Activated CD4-positive, alpha-beta T cell treated with anti-CD3 and anti-CD28 coated beads, Interleukin-2, amount 50 U/mL, for 16 hours (primary cell): ENCODE measurements at regions not wholly inside any gene's neighbourhood (a gene's known extent, or its start where the extent isn't known, plus 50 kb on each side); places are given as distances from the start of the nearest gene placed in this dataset.
A peak's percentile ranks its signal among the peaks of the same experiment; 100 is the strongest.
"Not testable (repeated sequence)": the region's sequence is repeated elsewhere in the genome, so short reads cannot be mapped to it uniquely, and the experiment has no call there.

ENCODE experiments used
- DNase-seq: peaks from one replicate; pipeline ENCODE4 v3.0.0-alpha.2; 2020

- no peak for DNase-seq
Observed at GRCh38 chr15:39499042-39499441, 81.8 kb upstream of the THBS1 start.

DNA sequence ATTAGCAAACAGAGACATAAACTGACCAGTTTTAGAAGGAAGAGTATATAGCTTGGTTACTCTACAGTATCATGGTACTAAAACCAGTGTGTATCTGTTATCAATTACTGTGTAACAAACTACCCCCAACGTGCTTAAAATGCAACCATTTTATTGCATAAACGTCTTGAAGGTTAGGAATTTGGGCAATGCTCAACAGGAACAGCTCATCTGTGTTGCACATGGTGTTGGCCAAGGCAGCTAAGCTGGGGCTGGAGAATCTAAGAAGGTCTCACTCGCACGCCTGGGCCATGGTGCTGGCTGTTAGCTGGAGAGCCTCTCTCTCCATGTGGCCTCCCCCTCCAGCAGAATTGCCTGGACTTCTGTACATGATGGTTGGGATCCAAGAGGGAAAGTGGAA is 81.2 kb upstream of the THBS1 start:
- no peak for DNase-seq

- no peak for DNase-seq
Observed at GRCh38 chr15:39501366-39502081, 79.4 kb upstream of the THBS1 start.

GRCh38 chr15:39502082-39502447 is 78.8 kb upstream of the THBS1 start:
- DNase-seq: no peak

DNA sequence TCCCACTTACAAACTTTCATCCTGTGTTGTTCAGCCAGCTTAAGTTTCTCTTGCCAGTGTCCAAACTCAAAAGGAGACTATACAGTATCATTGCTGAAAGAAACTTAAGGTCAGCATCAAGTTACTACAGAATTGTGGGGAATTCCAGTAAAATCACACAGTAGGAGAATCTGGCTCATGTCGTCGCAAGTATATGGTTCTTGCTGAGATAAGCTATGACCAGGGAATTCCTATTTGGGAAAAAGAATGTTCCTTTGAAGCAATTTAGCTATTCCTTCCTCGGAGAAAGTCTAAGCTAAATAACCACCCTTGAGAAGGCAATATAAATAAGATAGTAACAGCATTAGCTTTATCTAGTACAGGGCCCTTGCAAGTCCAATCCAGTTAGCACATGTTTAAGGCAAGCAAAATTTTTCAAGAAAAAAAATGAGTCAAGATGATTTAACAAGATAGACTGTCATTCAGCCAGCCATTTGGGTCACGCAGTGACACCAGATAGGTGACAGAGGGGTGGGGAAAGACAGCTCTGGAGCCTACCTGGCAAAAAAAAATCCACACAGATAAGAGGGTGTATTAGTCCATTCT is 78.2 kb upstream of the THBS1 start:
- DNase-seq: no peak

DNA sequence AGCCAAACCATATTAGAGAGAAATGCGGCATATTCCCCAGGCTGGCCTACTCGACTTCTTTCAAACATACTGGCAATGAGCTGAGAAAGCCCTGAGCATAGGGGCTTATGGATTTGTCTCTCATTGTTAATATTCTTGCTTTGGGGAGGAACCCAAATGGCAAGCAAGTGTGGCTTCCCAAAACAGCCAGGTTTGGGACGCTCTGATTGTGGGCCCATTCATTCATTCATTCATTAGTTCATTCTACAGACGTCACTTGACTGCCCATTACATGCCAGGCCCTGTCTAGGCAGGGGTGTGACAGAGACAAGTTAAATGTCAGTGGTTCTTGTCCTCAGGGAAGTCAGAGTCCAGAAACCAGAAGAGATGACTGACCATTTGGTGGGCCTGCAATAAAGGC is 77.4 kb upstream of the THBS1 start:
- DNase-seq: no peak

DNA sequence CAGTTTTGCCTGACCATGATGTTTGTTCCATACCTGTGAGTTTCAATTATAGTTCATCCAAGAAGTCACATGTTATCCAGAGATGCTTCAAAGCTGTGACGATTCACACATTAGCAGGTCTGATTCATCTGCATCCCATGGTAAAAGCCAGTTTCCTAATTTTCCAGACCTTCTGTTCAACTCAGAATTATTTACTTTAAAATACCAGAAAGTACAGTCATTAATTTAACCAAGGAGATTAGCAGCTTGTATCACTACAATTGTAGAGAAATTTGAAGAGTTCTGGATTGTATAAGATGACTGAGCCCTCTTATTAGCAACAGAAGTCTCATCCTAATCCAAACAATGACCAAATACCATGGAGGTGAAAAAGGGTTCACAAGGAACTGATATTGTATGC is 76.1 kb upstream of the THBS1 start:
- DNase-seq: no peak

DNA sequence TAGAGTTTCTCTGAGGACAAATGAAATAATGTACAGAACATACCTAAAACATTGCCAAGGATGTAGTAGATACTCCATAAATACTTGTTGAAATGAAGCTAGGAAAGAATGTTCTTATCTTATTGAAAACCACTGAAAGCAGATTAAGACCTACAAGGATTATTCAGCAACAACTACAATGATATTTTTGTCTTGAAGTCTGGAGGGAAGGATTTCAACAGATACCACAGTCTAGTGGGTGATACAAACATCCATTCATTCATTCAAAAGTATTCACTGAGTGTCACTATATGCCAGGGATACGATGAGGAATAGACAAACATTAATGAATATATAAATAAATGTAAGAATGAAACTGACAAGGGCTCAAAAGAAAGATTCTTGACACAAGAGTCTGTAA is 74.7 kb upstream of the THBS1 start:
- no peak for DNase-seq

- no peak for DNase-seq
Observed at GRCh38 chr15:39508536-39508935, 72.3 kb upstream of the THBS1 start.

GRCh38 chr15:39510001-39510701 is 70.7 kb upstream of the THBS1 start:
- DNase-seq: no peak

DNA sequence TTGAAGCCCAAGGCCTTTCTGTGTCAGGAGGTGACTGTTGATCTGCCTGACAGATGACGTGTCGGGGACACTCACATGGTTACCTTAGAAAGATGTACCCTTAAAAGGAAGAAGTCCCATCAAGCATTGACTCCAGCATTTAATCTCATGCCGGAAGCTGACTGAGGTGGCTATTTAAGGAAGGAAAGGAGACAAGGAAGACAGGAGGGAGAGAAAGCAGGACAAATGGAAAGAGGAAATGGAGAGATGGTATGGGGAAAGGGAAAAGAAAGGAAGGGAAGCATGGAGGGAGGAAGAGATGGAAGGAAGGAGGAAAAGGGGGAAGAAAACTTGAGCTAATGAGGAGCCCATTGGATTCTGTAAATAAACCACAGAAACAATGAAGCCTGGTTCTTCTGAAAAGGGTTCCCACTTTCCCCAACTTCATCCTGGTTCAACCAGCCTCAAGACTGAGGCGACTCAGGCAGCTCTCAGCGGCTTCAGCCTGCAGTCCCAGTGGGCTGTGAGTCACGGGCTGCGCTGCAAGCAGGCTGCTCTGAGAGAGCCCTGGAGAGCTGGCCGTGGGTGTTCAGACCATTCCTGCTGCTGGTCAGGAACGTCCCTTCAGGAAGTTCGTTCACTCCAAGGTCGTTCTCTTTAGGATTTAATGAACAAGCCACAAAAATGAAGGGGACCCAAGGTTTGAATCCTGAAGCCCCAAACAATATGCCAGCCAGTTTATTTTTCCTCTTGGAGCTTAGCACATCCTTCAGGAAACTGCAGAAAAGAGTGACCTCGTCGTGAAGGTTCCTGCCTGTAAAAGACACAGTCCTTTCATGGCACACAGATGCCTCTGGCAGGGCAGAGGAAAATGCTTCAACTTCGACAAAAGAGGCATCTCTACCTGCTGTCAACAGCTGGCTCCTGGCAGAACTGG is 69.6 kb upstream of the THBS1 start:
- no peak for DNase-seq

- no peak for DNase-seq
Observed at GRCh38 chr15:39511916-39512260, 69.0 kb upstream of the THBS1 start.

DNA sequence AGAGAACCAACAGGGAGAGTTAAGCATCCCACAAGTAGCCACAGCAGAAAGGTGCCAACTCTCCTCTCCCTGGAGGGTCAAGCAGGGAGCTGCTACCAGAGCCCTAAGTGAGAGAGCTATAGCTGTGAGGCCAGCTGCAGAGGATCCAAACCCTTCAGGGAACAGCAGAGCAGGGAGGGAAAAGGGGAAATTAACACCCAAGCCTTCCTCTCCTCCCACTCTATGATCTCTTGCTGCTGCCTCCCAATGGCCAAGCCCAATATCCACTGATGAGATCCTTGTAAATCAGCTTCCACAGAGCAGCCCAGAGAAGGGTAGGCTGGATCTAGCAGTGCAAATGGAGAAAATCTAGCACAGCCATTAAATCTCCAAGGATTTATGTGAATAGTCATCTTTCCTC is 68.2 kb upstream of the THBS1 start:
- no peak for DNase-seq

GRCh38 chr15:39513936-39514335 is 66.9 kb upstream of the THBS1 start:
- no peak for DNase-seq

GRCh38 chr15:39514933-39515332 is 65.9 kb upstream of the THBS1 start:
- DNase-seq: no peak

- no peak for DNase-seq
Observed at GRCh38 chr15:39515765-39516164, 65.1 kb upstream of the THBS1 start.

- no peak for DNase-seq
Observed at GRCh38 chr15:39517122-39517855, 63.6 kb upstream of the THBS1 start.

DNA sequence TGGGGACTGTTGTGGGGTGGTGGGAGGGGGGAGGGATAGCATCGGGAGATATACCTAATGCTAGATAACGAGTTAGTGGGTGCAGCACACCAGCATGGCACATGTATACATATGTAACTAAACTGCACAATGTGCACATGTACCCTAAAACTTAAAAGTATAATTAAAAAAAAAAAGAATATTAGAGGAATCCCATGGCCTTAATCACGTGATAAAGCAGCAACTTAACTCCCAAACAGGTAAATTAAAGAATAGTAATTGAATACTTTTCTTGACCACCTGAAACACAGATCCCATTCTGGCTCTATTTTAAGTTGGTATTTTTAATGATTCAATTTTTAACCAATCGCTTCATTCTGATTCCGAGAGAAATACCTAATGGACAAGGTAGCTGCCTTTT is 56.9 kb upstream of the THBS1 start:
- DNase-seq: not testable (repeated sequence)

DNA sequence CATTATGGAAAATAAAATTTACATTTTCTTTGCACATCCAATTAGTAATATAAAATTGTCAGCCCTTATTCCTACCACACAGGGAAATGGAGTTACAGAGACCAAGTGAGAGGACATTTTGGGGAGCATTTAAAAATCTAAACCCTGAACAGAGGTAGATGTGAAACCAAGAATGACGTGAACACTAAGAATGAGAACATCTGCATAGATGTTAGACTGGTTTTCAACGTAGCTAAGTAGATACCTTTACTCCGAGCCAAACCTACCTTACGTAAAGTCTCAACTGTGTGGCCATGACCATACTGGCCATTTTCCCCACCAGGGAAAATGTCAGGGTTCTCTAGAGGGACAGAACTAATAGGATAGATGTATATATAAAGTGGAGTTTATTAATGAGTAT is 51.4 kb upstream of the THBS1 start:
- DNase-seq: no peak

- DNase-seq: peak; percentile 16
Observed at GRCh38 chr15:39530480-39531342, 50.2 kb upstream of the THBS1 start.
